Globus pallidus (tissue), 1 donor: ENCODE measurements at regions not wholly inside any gene's neighbourhood (a gene's known extent, or its start where the extent isn't known, plus 50 kb on each side); places are given as distances from the start of the nearest gene placed in this dataset.
A peak's percentile ranks its signal among the peaks of the same experiment; 100 is the strongest.

Source experiments
- DNase-seq: peaks from one replicate; pipeline ENCODE4 v3.0.0-alpha.2; 2015; ENCODE audit warnings: low spot score

GRCh38 chr3:46146548-46146947 is 61.6 kb downstream of the CCR1 start:
- DNase-seq: no peak

GRCh38 chr3:46146021-46146420 is 62.1 kb downstream of the CCR1 start:
- no peak for DNase-seq

DNA sequence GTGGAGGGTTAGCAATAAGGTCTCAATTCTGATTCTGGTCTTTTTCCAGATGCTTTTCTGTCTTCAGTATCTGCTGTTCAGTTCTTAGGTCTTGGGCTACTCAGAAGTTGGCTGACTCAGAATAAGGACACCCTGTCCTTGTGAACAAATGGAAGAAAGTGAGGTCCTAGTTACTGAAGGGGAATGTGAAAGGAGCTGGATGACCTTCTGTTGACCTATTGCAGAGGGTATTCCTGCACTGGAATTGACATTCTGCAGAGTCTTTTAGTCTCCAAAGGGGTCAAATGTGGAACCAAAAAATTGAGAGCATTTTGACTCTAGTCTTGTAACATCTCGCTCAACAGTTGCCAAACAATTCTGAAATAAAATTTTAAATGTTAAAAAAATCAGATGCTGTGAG is 63.0 kb downstream of the CCR1 start:
- no peak for DNase-seq

- DNase-seq: peak; percentile 55
Measured at GRCh38 chr3:46143951-46144473, 64.1 kb downstream of the CCR1 start.

GRCh38 chr3:46141813-46142212 is 66.3 kb downstream of the CCR1 start:
- DNase-seq: no peak

DNA sequence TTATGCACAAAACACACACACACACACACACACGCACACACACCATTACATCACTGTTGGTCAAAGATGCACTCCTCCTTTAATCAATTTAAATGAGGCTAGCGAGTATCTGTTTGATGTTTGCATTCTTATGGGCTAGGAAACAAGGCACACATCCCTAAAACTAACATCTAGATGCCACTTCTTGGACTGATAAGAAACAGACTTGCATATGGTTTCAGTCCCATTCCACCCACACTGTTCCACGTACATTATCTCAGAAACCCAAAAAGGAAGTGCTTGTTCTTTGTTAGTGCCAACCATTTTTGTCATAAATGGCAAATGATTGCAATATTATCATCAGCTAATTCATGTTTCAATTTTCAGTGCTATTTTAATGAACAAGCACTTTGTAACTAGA is 69.5 kb downstream of the CCR1 start:
- DNase-seq: no peak

- DNase-seq: no peak
Measured at GRCh38 chr3:46135475-46135874, 72.6 kb downstream of the CCR1 start.

GRCh38 chr3:46133285-46133684 is 74.8 kb downstream of the CCR1 start:
- DNase-seq: no peak

GRCh38 chr3:46132565-46132964 is 75.5 kb downstream of the CCR1 start:
- DNase-seq: no peak

DNA sequence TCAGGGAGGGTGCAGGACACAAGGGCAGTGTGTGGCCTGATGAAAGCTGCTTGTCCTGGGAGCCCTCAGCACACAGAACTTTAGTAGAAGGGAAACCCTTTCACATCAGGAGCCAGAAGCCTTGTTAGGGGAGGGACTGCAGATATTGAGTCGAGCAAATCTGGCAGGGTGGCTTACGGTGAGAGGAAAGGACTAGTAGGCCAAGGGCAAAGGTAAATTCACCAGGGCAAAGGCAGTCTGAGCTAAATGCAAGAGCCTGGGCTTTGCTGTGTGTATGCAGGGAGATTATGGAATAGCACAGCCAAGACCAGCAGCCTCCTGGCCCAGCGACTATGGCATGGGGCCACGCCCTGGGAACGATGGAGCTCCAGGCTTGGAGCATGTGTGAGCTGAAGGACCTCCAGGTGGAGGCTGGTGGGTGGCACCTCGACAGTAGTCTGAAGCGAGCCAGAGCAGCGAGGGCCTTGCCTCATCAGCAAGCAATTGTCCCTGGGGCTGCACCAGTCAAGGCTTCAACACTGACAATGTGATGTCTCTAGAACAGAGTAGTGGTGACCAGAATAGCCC is 76.1 kb downstream of the CCR1 start:
- DNase-seq: no peak

DNA sequence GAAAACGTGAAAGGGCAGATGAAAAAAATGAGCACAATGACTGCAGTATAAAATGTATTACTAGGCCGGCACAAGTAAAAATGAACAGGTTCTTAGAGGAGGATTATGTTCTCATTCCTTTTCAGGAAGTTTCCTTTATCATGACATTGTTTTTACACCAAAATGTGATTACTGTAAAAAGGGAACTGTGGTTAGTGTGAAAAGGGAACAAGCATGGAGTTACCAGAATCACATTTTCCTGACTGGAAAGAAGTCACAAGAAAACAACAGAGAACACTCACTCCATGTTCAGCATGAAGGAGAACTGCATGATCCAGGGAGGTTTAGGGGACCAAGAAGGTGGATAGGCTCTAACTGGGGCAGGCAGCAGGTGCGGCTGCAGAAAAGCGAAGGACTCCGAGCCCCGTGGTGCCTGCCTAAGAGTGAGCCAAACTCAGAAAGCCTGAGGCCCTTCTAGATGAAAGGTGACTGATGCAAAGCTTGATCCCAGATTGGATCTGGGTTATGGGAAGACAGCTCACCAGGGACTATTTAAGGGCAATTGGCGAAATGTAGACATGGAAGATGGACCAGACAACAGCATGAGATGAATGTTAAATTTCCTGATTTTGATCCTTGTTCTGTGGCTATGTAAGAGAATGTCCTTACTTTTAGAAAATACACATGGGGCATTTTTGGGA is 77.3 kb downstream of the CCR1 start:
- DNase-seq: peak; percentile 29

GRCh38 chr3:46129588-46130272 is 78.4 kb downstream of the CCR1 start:
- no peak for DNase-seq

GRCh38 chr3:46127503-46127902 is 80.6 kb downstream of the CCR1 start:
- DNase-seq: no peak

- DNase-seq: no peak
Measured at GRCh38 chr3:46124216-46125177, 83.6 kb downstream of the CCR1 start.

GRCh38 chr3:46123646-46124045 is 84.5 kb downstream of the CCR1 start:
- DNase-seq: no peak

- DNase-seq: no peak
Measured at GRCh38 chr3:46122091-46122490, 86.0 kb downstream of the CCR1 start.

DNA sequence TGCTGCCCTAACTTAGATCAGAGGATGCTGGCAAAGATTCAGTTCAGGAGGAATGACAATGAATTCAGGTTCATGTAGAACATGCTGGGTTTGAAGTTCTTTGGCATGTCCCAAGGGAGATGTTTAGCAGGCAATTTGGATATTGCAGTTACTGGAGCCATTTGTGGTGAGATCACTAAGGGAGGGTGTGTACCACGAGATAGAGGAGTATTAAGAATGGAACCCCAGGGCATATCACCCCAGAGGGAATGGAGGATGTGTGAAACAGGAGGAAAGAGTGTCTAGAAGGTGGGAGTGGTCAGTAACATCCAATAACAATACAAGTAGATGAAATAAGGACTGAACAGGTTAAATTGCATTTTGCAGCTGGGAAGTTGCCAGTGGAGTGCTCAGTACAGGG is 87.1 kb downstream of the CCR1 start:
- DNase-seq: no peak

DNA sequence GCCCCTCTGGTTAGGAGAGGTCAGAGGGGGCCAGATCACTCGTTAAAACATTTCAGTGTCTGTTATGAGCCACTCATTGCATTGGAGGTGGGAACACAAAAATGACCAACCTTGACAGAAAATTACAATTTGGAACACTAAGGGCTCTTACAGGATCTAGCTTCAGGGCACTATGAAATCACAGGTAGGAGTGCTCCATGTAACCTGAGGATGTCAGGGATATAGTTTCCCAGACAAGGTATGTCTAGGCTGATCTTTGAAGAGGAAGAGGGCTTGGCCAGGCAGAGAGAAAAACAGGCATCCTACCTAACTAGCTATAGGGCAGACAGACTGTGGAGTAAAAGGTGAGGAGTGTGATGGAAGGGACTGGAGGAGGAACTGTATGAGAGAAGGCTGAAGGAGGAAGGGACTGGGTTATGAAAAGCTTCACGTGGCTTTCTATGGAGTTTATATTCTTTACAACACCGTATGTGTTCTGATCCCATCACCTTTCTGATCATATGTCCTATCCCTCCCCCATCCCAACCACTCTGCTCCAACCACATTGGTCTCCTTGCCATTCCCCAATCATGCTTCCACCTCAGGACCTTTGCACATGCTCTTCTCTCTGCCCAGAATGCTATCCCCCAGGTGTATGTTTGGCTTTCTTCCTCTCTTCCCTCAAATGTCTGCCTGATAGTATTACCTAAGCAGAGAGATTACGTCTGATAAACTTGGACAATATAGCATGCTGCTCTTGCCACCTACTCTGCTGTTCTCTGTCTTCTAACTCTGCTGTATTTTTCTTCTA is 88.2 kb downstream of the CCR1 start:
- DNase-seq: no peak

- DNase-seq: no peak
Measured at GRCh38 chr3:46119253-46119652, 88.9 kb downstream of the CCR1 start.

DNA sequence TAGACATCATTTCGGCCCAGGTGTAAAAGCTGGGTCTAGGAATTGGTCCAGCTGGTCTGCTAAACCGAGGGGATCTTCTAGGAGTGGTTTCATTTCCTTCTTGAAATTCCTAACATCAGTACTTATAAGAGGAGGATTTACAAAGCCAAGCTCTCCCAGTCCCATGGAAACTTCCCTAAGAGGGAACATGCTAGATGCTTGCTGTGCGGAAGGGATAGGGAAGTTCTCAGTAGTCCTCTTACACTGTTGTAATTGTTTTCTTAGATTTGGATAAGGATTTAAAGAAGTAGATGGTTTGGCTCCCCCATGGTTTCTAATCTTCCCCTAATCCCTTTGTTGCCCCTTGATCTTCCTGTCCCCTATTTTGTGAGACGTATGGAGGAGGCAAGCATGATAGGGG is 89.7 kb upstream of the XCR1 start:
- no peak for DNase-seq

GRCh38 chr3:46114323-46114988 is 87.2 kb upstream of the XCR1 start:
- DNase-seq: no peak
